Breast epithelium (tissue), 4 donors: ENCODE measurements at regions not wholly inside any gene's neighbourhood (a gene's known extent, or its start where the extent isn't known, plus 50 kb on each side); places are given as distances from the start of the nearest gene placed in this dataset.

ENCODE experiments used
- DNase-seq, 2 donors: peaks; one replicate each; pipeline ENCODE4 v3.0.0-alpha.2; 2019; ENCODE audit warnings: low spot score in 2 of 2
- H3K27ac ChIP-seq, 2 donors: fragments of 200-600 bp; sonication (generic) in 1 of 2; one replicate each; pipeline ENCODE4 v1.5.1; 2016 to 2019; ENCODE audit warnings: mild to moderate bottlenecking in 1 of 2
- H3K27me3 ChIP-seq, 2 donors: fragments of 200-600 bp; sonication (generic) in 1 of 2; one replicate each; pipeline versions ENCODE4 v1.5.1 to v1.6.0; 2017 to 2019; ENCODE audit warnings: control low read depth in 1 of 2, mild to moderate bottlenecking in 1 of 2
- H3K36me3 ChIP-seq: fragments of 200-600 bp; one replicate; pipeline ENCODE4 v1.5.1; 2019
- H3K4me1 ChIP-seq, 2 donors: fragments of 200-600 bp; sonication (generic); one replicate each; pipeline ENCODE4 v1.5.1; 2016 to 2019; ENCODE audit warnings: control low read depth in 1 of 2
- H3K4me3 ChIP-seq, 3 donors: fragments of 200-600 bp; sonication (generic); 1 replicate in 2 of 3; 2 replicates in 1 of 3; pipeline ENCODE4 v1.5.1; 2016 to 2019; ENCODE audit warnings: mild to moderate bottlenecking in 3 of 3, moderate library complexity in 2 of 3
- H3K9me3 ChIP-seq, 2 donors: fragments of 200-600 bp; sonication (generic) in 1 of 2; one replicate each; pipeline ENCODE4 v1.5.1; 2016 to 2019; ENCODE audit warnings: control low read depth in 1 of 2
- CTCF ChIP-seq, 3 donors: fragments of 450-650 bp; IDR thresholded peaks; one replicate each; pipeline ENCODE4 v1.5.1; 2016 to 2017; ENCODE audit warnings: antibody characterized with exemption in 3 of 3, mild to moderate bottlenecking in 3 of 3, moderate library complexity in 3 of 3
- POLR2A ChIP-seq: fragments of 450-650 bp; IDR thresholded peaks from one replicate; pipeline ENCODE4 v1.6.1; 2016; ENCODE audit warnings: antibody characterized with exemption, mild to moderate bottlenecking, moderate library complexity
- POLR2AphosphoS5 ChIP-seq, 3 donors: sonication (generic); formaldehyde crosslinking; IDR thresholded peaks; one replicate each; pipeline ENCODE4 v1.6.1; 2017; ENCODE audit warnings: antibody characterized with exemption in 3 of 3
- intact Hi-C: fragments of 100-400 bp; cut with DNase I; formaldehyde crosslinking; loops from one replicate; pipeline ENCODE4 v1.15.1; 2023; ENCODE audit warnings: low total_unique reads

GRCh38 chr6:26211963-26212362 lies 124.7 kb downstream of the HFE start:
- no peak for TF ChIP-seq CTCF (IDR thresholded peaks at IDR 0.05)
- TF ChIP-seq POLR2AphosphoS5 (IDR thresholded peaks at IDR 0.05), result no peak
- TF ChIP-seq POLR2A, result no peak
- no peak overlapping the region for H3K27ac ChIP-seq
- no peaks in the 10 kb centered on the region for H3K27me3 ChIP-seq
- H3K4me1 ChIP-seq, result no peaks in the 10 kb centered on the region
- H3K36me3 ChIP-seq, result no peaks in the 10 kb centered on the region
- no peak for DNase-seq
- no peaks in the 10 kb centered on the region for H3K9me3 ChIP-seq
- intact Hi-C loops, result no loop called here
- H3K4me3 ChIP-seq, result no peak overlapping the region

- intact Hi-C loops, result no loop called here
- Histone ChIP-seq H3K4me3 (no peak overlapping the region), H3K27ac (no peak overlapping the region), H3K27me3 (no peaks in the 10 kb centered on the region), H3K9me3 (no peaks in the 10 kb centered on the region), H3K4me1 (no peaks in the 10 kb centered on the region), H3K36me3 (no peaks in the 10 kb centered on the region)
- TF ChIP-seq CTCF (IDR thresholded peaks at IDR 0.05), result no peak
- TF ChIP-seq POLR2AphosphoS5 (IDR thresholded peaks at IDR 0.05), result no peak
- no peak for TF ChIP-seq POLR2A
- no peak for DNase-seq
These were observed 126.3 kb downstream of the HFE start for GRCh38 chr6:26213334-26214075.

GRCh38 chr6:26214803-26215584 lies 127.8 kb downstream of the HFE start:
- Histone ChIP-seq H3K9me3 (no peaks in the 10 kb centered on the region), H3K4me1 (no peaks in the 10 kb centered on the region), H3K4me3 (peak overlapping the region in 2 of 3 donors; percentile 62 to 83), H3K36me3 (no peaks in the 10 kb centered on the region), H3K27me3 (no peaks in the 10 kb centered on the region), H3K27ac (peak overlapping the region; percentile 93 to 95)
- no peak for DNase-seq
- TF ChIP-seq POLR2AphosphoS5 (IDR thresholded peaks at IDR 0.05), result no peak
- no peak for TF ChIP-seq POLR2A
- no peak for TF ChIP-seq CTCF (IDR thresholded peaks at IDR 0.05)
- intact Hi-C loops, result no loop called here

- peak overlapping the region; percentile 93 to 95 for H3K27ac ChIP-seq
- intact Hi-C loops, result no loop called here
- no peaks in the 10 kb centered on the region for H3K4me1 ChIP-seq
- no peaks in the 10 kb centered on the region for H3K27me3 ChIP-seq
- DNase-seq, result no peak
- peak overlapping the region; percentile 47 to 83 (median 62) for H3K4me3 ChIP-seq
- TF ChIP-seq POLR2A (peak; percentile 9), CTCF (IDR thresholded peaks at IDR 0.05) (no peak), POLR2AphosphoS5 (IDR thresholded peaks at IDR 0.05) (no peak)
- H3K9me3 ChIP-seq, result no peaks in the 10 kb centered on the region
- no peaks in the 10 kb centered on the region for H3K36me3 ChIP-seq
These were observed 128.5 kb downstream of the HFE start for GRCh38 chr6:26215585-26216358.
